ENCODE measurements at regions not wholly inside any gene's neighbourhood (a gene's known extent, or its start where the extent isn't known, plus 50 kb on each side); places are given as distances from the start of the nearest gene placed in this dataset.

GRCh38 chr3:127472506-127472905 is 118.0 kb downstream of the TPRA1 start:
- ChIA-PET CTCF (interaction anchor here (0.6 to 1.2 kb wide), 3 partner anchors 14 to 32 kb away, joined by 3 to 5 read pairs (median 3); no protein-coding TSS in a partner anchor), POLR2A (no interaction called here)
- no peak overlapping the region for H3K4me3 Mint-ChIP-seq
- no peaks in the 10 kb centered on the region for H3K9me3 Mint-ChIP-seq (ENCODE audit: low read depth)
- H3K36me3 Mint-ChIP-seq (ENCODE audit: low read depth): no peaks in the 10 kb centered on the region
- intact Hi-C loops (cut with DNase I, micrococcal nuclease): loop anchor here in 1 of 2 experiments (5.0 kb wide), 1 partner anchor 490 kb away; the partner anchor contains the start of gene PLXNA1
- peaks cover 16% of the 10 kb centered on the region for H3K27me3 Mint-ChIP-seq
- DNase-seq (no peak), ATAC-seq (no peak)
- no peak overlapping the region for H3K27ac Mint-ChIP-seq
- H3K4me1 Mint-ChIP-seq: no peaks in the 10 kb centered on the region

GRCh38 chr3:127471142-127471541 is 119.4 kb downstream of the TPRA1 start:
- no peak for DNase-seq
- Mint-ChIP-seq H3K27me3 (peaks cover 11% of the 10 kb centered on the region), H3K4me1 (no peaks in the 10 kb centered on the region), H3K36me3 (ENCODE audit: low read depth) (no peaks in the 10 kb centered on the region), H3K4me3 (no peak overlapping the region), H3K27ac (no peak overlapping the region), H3K9me3 (ENCODE audit: low read depth) (no peaks in the 10 kb centered on the region)
- POLR2A ChIA-PET: no interaction called here
- CTCF ChIA-PET: interaction anchor here (0.5 to 0.8 kb wide), 3 partner anchors 17 to 206 kb away, joined by 3 to 5 read pairs (median 3); no protein-coding TSS in a partner anchor
- ATAC-seq: no peak
- intact Hi-C loops (cut with DNase I, micrococcal nuclease): loop anchor here in 1 of 2 experiments (5.0 kb wide), 1 partner anchor 489 kb away; the partner anchor contains the start of gene PLXNA1

- no peak for ATAC-seq
- Mint-ChIP-seq H3K36me3 (ENCODE audit: low read depth) (no peaks in the 10 kb centered on the region), H3K4me1 (no peaks in the 10 kb centered on the region), H3K4me3 (no peak overlapping the region), H3K27me3 (peaks cover 8% of the 10 kb centered on the region), H3K27ac (no peak overlapping the region), H3K9me3 (ENCODE audit: low read depth) (no peaks in the 10 kb centered on the region)
- no peak for DNase-seq
- ChIA-PET POLR2A (no interaction called here), CTCF (interaction anchor here (0.5 to 1.0 kb wide), 2 partner anchors 14 to 817 kb away, joined by 3 read pairs; no protein-coding TSS in a partner anchor)
- intact Hi-C loops (cut with DNase I, micrococcal nuclease): loop anchor here in 1 of 2 experiments (5.0 kb wide), 1 partner anchor 487 kb away; the partner anchor contains the start of gene PLXNA1
Observed at GRCh38 chr3:127469760-127470159, 120.8 kb downstream of the TPRA1 start.

- POLR2A ChIA-PET: no interaction called here
- ATAC-seq (no peak), DNase-seq (peak; percentile 47)
- no peak overlapping the region for H3K27ac Mint-ChIP-seq
- no peaks in the 10 kb centered on the region for H3K9me3 Mint-ChIP-seq (ENCODE audit: low read depth)
- no peaks in the 10 kb centered on the region for H3K4me1 Mint-ChIP-seq
- CTCF ChIA-PET: interaction anchor here (0.5 to 1.0 kb wide), 2 partner anchors 65 to 100 kb away, joined by 3 read pairs; no protein-coding TSS in a partner anchor
- no peaks in the 10 kb centered on the region for H3K36me3 Mint-ChIP-seq (ENCODE audit: low read depth)
- peaks cover 6% of the 10 kb centered on the region for H3K27me3 Mint-ChIP-seq
- intact Hi-C loops (cut with DNase I, micrococcal nuclease): no loop called here
- no peak overlapping the region for H3K4me3 Mint-ChIP-seq
Observed at GRCh38 chr3:127467391-127467790, 123.1 kb downstream of the TPRA1 start.

- Mint-ChIP-seq H3K4me1 (no peaks in the 10 kb centered on the region), H3K27me3 (peaks cover 12% of the 10 kb centered on the region), H3K9me3 (ENCODE audit: low read depth) (no peaks in the 10 kb centered on the region), H3K36me3 (ENCODE audit: low read depth) (no peaks in the 10 kb centered on the region), H3K4me3 (no peak overlapping the region), H3K27ac (no peak overlapping the region)
- ChIA-PET CTCF (interaction anchor here (1.9 kb wide), 1 partner anchor 9 kb away, joined by 4 read pairs; no protein-coding TSS in a partner anchor), POLR2A (no interaction called here)
- intact Hi-C loops (cut with DNase I, micrococcal nuclease): no loop called here
- DNase-seq (no peak), ATAC-seq (no peak)
Observed at GRCh38 chr3:127464642-127465041, 125.9 kb downstream of the TPRA1 start.

GRCh38 chr3:127462111-127462655 is 128.3 kb downstream of the TPRA1 start:
- intact Hi-C loops (cut with DNase I, micrococcal nuclease): no loop called here
- Mint-ChIP-seq H3K27me3 (peaks cover 28% of the 10 kb centered on the region), H3K27ac (no peak overlapping the region), H3K9me3 (ENCODE audit: low read depth) (no peaks in the 10 kb centered on the region), H3K4me1 (peaks cover under 1% of the 10 kb centered on the region), H3K36me3 (ENCODE audit: low read depth) (no peaks in the 10 kb centered on the region), H3K4me3 (no peak overlapping the region)
- ChIA-PET CTCF (interaction anchor here (1.5 kb wide), 1 partner anchor 9 kb away, joined by 4 read pairs; no protein-coding TSS in a partner anchor), POLR2A (no interaction called here)
- ATAC-seq (no peak), DNase-seq (no peak)

- intact Hi-C loops (cut with DNase I, micrococcal nuclease): no loop called here
- DNase-seq (no peak), ATAC-seq (no peak)
- ChIA-PET CTCF (no interaction called here), POLR2A (no interaction called here)
- Mint-ChIP-seq H3K4me1 (peaks cover 7% of the 10 kb centered on the region), H3K27me3 (peaks cover 31% of the 10 kb centered on the region), H3K9me3 (ENCODE audit: low read depth) (no peaks in the 10 kb centered on the region), H3K27ac (no peak overlapping the region), H3K36me3 (ENCODE audit: low read depth) (no peaks in the 10 kb centered on the region), H3K4me3 (no peak overlapping the region)
Observed at GRCh38 chr3:127461286-127461910, 129.1 kb downstream of the TPRA1 start.

GRCh38 chr3:127459891-127460290 is 130.6 kb downstream of the TPRA1 start:
- ChIA-PET POLR2A (no interaction called here), CTCF (no interaction called here)
- H3K4me1 Mint-ChIP-seq: peaks cover 13% of the 10 kb centered on the region
- no peak overlapping the region for H3K27ac Mint-ChIP-seq
- DNase-seq (no peak), ATAC-seq (no peak)
- intact Hi-C loops (cut with DNase I, micrococcal nuclease): loop anchor here in 1 of 2 experiments (5.0 to 10.0 kb wide), 4 partner anchors 82 to 938 kb away; partner anchors contain the start of genes CHST13 and PLXNA1
- no peaks in the 10 kb centered on the region for H3K9me3 Mint-ChIP-seq (ENCODE audit: low read depth)
- no peak overlapping the region for H3K4me3 Mint-ChIP-seq
- peaks cover 42% of the 10 kb centered on the region for H3K27me3 Mint-ChIP-seq
- H3K36me3 Mint-ChIP-seq (ENCODE audit: low read depth): no peaks in the 10 kb centered on the region

GRCh38 chr3:127458696-127459604 is 131.6 kb downstream of the TPRA1 start:
- ATAC-seq: no peak
- H3K4me3 Mint-ChIP-seq: no peak overlapping the region
- POLR2A ChIA-PET: no interaction called here
- H3K4me1 Mint-ChIP-seq: peaks cover 13% of the 10 kb centered on the region
- H3K9me3 Mint-ChIP-seq (ENCODE audit: low read depth): no peaks in the 10 kb centered on the region
- peaks cover 47% of the 10 kb centered on the region for H3K27me3 Mint-ChIP-seq
- CTCF ChIA-PET: no interaction called here
- peak; percentile 56 for DNase-seq
- no peak overlapping the region for H3K27ac Mint-ChIP-seq
- intact Hi-C loops (cut with DNase I, micrococcal nuclease): loop anchor here in 1 of 2 experiments (5.0 to 10.0 kb wide), 4 partner anchors 83 to 937 kb away; partner anchors contain the start of genes CHST13 and PLXNA1
- H3K36me3 Mint-ChIP-seq (ENCODE audit: low read depth): no peaks in the 10 kb centered on the region

- H3K36me3 Mint-ChIP-seq (ENCODE audit: low read depth): no peaks in the 10 kb centered on the region
- CTCF ChIA-PET: interaction anchor here (0.6 to 1.4 kb wide), 6 partner anchors 66 to 1261 kb away, joined by 3 read pairs; no protein-coding TSS in a partner anchor
Observed at GRCh38 chr3:127457546-127458145, 132.9 kb downstream of the TPRA1 start.

GRCh38 chr3:127457094-127457475 is 133.4 kb downstream of the TPRA1 start:
- H3K9me3 Mint-ChIP-seq (ENCODE audit: low read depth): no peaks in the 10 kb centered on the region
- POLR2A ChIA-PET: no interaction called here

More at GRCh38 chr3:127457546-127458145, 132.9 kb downstream of the TPRA1 start:
- Mint-ChIP-seq H3K4me3 (no peak overlapping the region), H3K27me3 (peaks cover 55% of the 10 kb centered on the region), H3K4me1 (peaks cover 13% of the 10 kb centered on the region), H3K9me3 (ENCODE audit: low read depth) (no peaks in the 10 kb centered on the region), H3K27ac (no peak overlapping the region)
- DNase-seq (no peak), ATAC-seq (no peak)
- intact Hi-C loops (cut with DNase I, micrococcal nuclease): loop anchor here (2.0 to 10.0 kb wide), 5 partner anchors 83 to 935 kb away; partner anchors contain the start of genes CHST13 (in 1 of the 2) and PLXNA1 (in 1 of the 2)
- POLR2A ChIA-PET: no interaction called here

More at GRCh38 chr3:127457094-127457475, 133.4 kb downstream of the TPRA1 start:
- intact Hi-C loops (cut with DNase I, micrococcal nuclease): loop anchor here (2.0 to 10.0 kb wide), 5 partner anchors 82 to 935 kb away; partner anchors contain the start of genes CHST13 (in 1 of the 2) and PLXNA1 (in 1 of the 2)
- Mint-ChIP-seq H3K36me3 (ENCODE audit: low read depth) (no peaks in the 10 kb centered on the region), H3K4me1 (peaks cover 13% of the 10 kb centered on the region), H3K4me3 (no peak overlapping the region), H3K27ac (no peak overlapping the region), H3K27me3 (peaks cover 57% of the 10 kb centered on the region)
- CTCF ChIA-PET: interaction anchor here (0.6 to 1.4 kb wide), 6 partner anchors 65 to 1261 kb away, joined by 3 read pairs; no protein-coding TSS in a partner anchor
- ATAC-seq (peak; percentile 62), DNase-seq (peak; percentile 71)

Data from activated CD4-positive, alpha-beta T cell treated with anti-CD3 and anti-CD28 coated beads for 36 hours (primary cell).